ENCODE measurements at regions not wholly inside any gene's neighbourhood (a gene's known extent, or its start where the extent isn't known, plus 50 kb on each side); places are given as distances from the start of the nearest gene placed in this dataset.

DNA sequence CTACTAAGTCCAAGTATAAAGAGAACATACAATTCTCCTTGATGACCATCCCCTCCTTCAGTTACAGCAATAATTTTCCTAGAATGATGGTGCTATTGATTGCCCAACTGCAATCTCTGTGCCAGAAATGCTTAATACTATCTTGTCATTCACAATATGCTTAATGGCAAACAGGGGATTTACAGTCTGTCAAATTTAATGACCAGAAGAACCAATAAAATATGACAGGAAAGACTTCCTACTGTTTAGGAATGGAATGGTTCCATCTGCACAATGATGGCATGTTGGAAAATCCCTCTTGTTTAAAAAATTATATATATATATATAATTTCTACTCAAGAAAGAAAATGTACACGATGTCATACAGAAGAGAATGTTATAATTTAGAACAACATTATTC lies 623.2 kb downstream of the CCER1 start:
- no peaks in the 10 kb centered on the region for H3K36me3 ChIP-seq
- DNase-seq (ENCODE audit: low spot score), result no peak
- H3K4me1 ChIP-seq, result no peaks in the 10 kb centered on the region
- H3K4me3 ChIP-seq, result no peak overlapping the region
- no peaks in the 10 kb centered on the region for H3K9me3 ChIP-seq
- TF ChIP-seq, protein P1, sequence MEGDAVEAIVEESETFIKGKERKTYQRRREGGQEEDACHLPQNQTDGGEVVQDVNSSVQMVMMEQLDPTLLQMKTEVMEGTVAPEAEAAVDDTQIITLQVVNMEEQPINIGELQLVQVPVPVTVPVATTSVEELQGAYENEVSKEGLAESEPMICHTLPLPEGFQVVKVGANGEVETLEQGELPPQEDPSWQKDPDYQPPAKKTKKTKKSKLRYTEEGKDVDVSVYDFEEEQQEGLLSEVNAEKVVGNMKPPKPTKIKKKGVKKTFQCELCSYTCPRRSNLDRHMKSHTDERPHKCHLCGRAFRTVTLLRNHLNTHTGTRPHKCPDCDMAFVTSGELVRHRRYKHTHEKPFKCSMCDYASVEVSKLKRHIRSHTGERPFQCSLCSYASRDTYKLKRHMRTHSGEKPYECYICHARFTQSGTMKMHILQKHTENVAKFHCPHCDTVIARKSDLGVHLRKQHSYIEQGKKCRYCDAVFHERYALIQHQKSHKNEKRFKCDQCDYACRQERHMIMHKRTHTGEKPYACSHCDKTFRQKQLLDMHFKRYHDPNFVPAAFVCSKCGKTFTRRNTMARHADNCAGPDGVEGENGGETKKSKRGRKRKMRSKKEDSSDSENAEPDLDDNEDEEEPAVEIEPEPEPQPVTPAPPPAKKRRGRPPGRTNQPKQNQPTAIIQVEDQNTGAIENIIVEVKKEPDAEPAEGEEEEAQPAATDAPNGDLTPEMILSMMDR (IDR thresholded peaks at IDR 0.05), result no peak
- H3K27me3 ChIP-seq, result no peaks in the 10 kb centered on the region
- H3K27ac ChIP-seq, result no peak overlapping the region

DNA sequence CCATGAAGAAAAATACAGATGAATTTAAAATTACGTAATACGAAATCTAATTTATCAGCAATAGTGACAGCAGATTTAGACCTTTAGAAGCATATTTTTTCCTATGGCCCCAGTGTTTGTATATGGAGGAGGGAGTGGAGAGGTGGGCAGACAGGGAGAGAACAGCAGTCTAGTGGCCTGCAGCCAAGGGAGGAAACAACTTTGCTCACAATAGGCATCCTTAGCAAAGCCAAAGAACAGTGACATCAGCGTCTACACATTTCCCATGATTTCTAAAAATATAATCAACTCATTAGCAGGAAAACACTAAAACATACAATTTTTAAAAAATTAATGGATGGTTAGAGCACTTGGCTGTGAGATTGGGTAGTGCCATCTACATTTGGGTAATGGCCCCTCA lies 622.6 kb upstream of the ATP2B1 start:
- H3K27me3 ChIP-seq, result no peaks in the 10 kb centered on the region
- no peak for DNase-seq (ENCODE audit: low spot score)
- H3K9me3 ChIP-seq, result no peaks in the 10 kb centered on the region
- no peak overlapping the region for H3K27ac ChIP-seq
- no peaks in the 10 kb centered on the region for H3K36me3 ChIP-seq
- TF ChIP-seq, protein P1 (IDR thresholded peaks at IDR 0.05), result no peak
- H3K4me1 ChIP-seq, result no peaks in the 10 kb centered on the region
- no peak overlapping the region for H3K4me3 ChIP-seq

DNA sequence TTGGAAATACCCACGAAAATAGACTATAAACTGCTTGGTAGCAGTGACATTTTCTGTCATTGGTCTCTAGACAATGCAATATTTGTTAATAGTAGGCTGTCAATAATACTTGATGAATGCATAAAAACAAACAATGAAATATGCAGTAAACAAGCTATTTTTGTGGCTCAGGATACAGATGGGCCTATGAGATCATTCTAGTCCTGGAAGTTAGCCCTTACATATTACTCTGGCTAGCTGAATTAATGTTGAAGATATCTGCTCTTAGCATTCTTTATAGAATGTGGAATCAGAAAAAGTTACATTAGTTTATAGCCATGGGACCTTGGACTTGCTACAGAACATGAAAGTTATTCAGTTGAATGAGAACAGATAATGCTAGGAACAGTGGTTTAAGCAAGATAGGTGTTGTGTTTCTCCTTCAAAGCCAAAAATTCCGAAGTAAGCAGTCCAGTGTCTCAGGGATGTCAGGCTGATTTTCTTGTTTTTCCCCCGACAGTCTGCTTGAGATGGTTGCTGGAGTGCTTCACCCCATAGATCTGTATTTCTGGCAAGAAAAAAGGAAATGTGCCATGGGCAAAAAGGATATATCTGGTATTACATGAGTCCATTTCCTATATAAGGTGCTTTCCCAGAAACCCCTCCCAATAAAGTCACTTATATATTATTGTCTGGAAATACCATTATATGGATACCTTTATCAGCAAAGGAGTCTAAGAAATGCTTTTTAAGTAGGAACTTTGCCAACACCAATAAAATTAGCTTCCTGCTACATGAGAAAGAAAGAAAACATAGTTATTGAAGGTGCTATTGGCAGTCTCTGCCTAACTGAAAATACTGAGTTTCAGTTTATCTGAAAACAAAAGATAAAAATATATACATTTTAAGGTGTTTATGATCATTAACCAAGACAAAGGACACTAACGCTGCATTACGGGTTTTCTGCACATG lies 619.4 kb upstream of the ATP2B1 start:
- DNase-seq (ENCODE audit: low spot score), result no peak
- H3K4me1 ChIP-seq, result no peaks in the 10 kb centered on the region
- H3K9me3 ChIP-seq, result no peaks in the 10 kb centered on the region
- TF ChIP-seq, protein P1 (IDR thresholded peaks at IDR 0.05), result no peak
- H3K27me3 ChIP-seq, result no peaks in the 10 kb centered on the region
- H3K36me3 ChIP-seq, result no peaks in the 10 kb centered on the region
- no peak overlapping the region for H3K4me3 ChIP-seq
- no peak overlapping the region for H3K27ac ChIP-seq

DNA sequence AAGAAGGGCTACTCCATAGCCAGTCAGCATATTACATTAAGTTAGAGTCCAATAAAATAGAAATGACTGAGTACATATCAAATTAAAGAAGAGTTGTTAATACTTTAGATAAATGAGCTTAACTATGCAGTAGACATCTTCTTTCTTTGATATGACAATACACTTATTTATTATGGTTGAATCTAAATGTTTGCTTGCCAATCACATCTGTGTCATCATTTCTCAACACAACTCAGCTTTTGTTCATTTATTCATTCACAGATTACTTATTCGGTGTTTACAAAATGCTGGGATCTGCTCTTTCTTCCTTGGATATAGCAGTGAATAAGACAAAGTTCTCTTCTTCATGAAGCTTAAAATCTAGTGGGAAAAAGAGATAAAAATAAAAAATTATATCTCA lies 614.6 kb upstream of the ATP2B1 start:
- Histone ChIP-seq H3K4me1 (no peaks in the 10 kb centered on the region), H3K36me3 (no peaks in the 10 kb centered on the region), H3K4me3 (no peak overlapping the region), H3K27me3 (no peaks in the 10 kb centered on the region), H3K9me3 (no peaks in the 10 kb centered on the region), H3K27ac (no peak overlapping the region)
- no peak for DNase-seq (ENCODE audit: low spot score)
- TF ChIP-seq, protein P1 (IDR thresholded peaks at IDR 0.05), result no peak

DNA sequence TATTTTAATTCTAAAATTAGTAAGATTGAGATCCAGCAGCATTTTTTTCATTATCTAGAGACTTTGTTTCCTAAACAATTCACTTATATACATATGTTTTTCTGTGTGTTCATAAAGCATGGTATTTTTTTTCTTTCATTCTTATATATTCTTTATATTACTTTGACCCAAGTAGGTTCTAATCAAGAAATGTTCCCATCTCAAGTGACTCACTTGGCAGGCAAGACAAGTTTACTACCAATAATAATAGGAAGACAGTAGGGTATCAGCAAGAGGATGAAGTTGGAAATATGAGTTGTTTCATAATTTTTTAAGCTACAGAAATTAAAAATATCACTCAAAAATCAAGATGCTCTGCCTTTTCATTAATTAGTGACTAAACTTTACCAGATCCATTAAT lies 613.4 kb upstream of the ATP2B1 start:
- no peaks in the 10 kb centered on the region for H3K4me1 ChIP-seq
- TF ChIP-seq, protein P1 (IDR thresholded peaks at IDR 0.05), result no peak
- DNase-seq (ENCODE audit: low spot score), result no peak
- H3K27ac ChIP-seq, result no peak overlapping the region
- H3K36me3 ChIP-seq, result no peaks in the 10 kb centered on the region
- H3K27me3 ChIP-seq, result no peaks in the 10 kb centered on the region
- no peak overlapping the region for H3K4me3 ChIP-seq
- H3K9me3 ChIP-seq, result no peaks in the 10 kb centered on the region

All from right atrium auricular region (tissue), 2 donors.